PC-9 (cell line): ENCODE measurements at regions not wholly inside any gene's neighbourhood (a gene's known extent, or its start where the extent isn't known, plus 50 kb on each side); places are given as distances from the start of the nearest gene placed in this dataset.
A peak's percentile ranks its signal among the peaks of the same experiment; 100 is the strongest.

Experiments used
- BruUV-seq: library from RNA; stranded (reverse); fragments of 400-500 nt; replicated peaks from 2 replicates; lab custom pipeline; 2021; lab: Mats Ljungman, UMichigan
- CTCF ChIA-PET: fragments of 300-600 bp; sonication (Branson Sonifier 250); formaldehyde crosslinking; loops from one replicate; lab custom pipeline; 2022; ENCODE audit warnings: antibody characterized with exemption; lab: Charles Lee
- POLR2A ChIA-PET: fragments of 300-600 bp; sonication (Branson Sonifier 250); formaldehyde crosslinking; loops from one replicate; lab custom pipeline; 2022; ENCODE audit warnings: antibody characterized with exemption; ENCODE audit not compliant: unreplicated experiment; lab: Charles Lee
- DNase-seq, 2 experiments: peaks; one replicate each; pipeline versions ENCODE4 v3.0.0 to v3.0.0-alpha.2; 2015 to 2022; ENCODE audit warnings: mixed read lengths in 1 of 2
- H2AFZ ChIP-seq: fragments of 200-600 bp; sonication (generic); 2 replicates; pipeline ENCODE4 v1.8.1; 2017; ENCODE audit warnings: antibody characterized with exemption
- H3F3A ChIP-seq: fragments of 200-600 bp; sonication (generic); 2 replicates; pipeline ENCODE4 v1.8.1; 2017; ENCODE audit warnings: antibody characterized with exemption, mild to moderate bottlenecking, low read depth; ENCODE audit not compliant: insufficient read depth
- H3K27ac ChIP-seq: fragments of 200-600 bp; sonication (generic); 2 replicates; pipeline ENCODE4 v1.6.1; 2016; ENCODE audit warnings: mixed run types
- H3K27me3 ChIP-seq: fragments of 200-600 bp; sonication (generic); 2 replicates; pipeline ENCODE4 v1.6.1; 2016; ENCODE audit warnings: low read depth, mixed run types; ENCODE audit not compliant: insufficient read depth
- H3K36me3 ChIP-seq: fragments of 200-600 bp; sonication (generic); 2 replicates; pipeline ENCODE4 v1.6.1; 2016; ENCODE audit warnings: low read depth, mixed run types
- H3K4me1 ChIP-seq: fragments of 200-600 bp; sonication (generic); replicated peaks from 2 replicates; pipeline ENCODE4 v1.6.1; 2016; ENCODE audit warnings: mixed run types; ENCODE audit not compliant: insufficient read depth
- H3K4me2 ChIP-seq: fragments of 200-600 bp; sonication (generic); 2 replicates; pipeline ENCODE4 v1.6.1; 2017; ENCODE audit warnings: mixed run types
- H3K4me3 ChIP-seq: fragments of 200-600 bp; sonication (generic); 2 replicates; pipeline ENCODE4 v1.6.1; 2016; ENCODE audit warnings: mixed run types
- H3K79me2 ChIP-seq: fragments of 200-600 bp; sonication (generic); 2 replicates; pipeline ENCODE4 v1.6.1; 2017; ENCODE audit warnings: low read depth, mixed run types
- H3K9me2 ChIP-seq: fragments of 200-600 bp; sonication (generic); 2 replicates; pipeline ENCODE4 v1.8.1; 2017; ENCODE audit warnings: mild to moderate bottlenecking; ENCODE audit not compliant: insufficient read depth
- H3K9me3 ChIP-seq: fragments of 200-600 bp; sonication (generic); 2 replicates; pipeline ENCODE4 v1.8.1; 2016; ENCODE audit warnings: low read depth; ENCODE audit not compliant: insufficient read depth
- H4K20me1 ChIP-seq: fragments of 200-600 bp; sonication (generic); 2 replicates; pipeline ENCODE4 v1.8.1; 2017; ENCODE audit not compliant: insufficient read depth
- CTCF ChIP-seq: fragments of 200-600 bp; sonication (generic); conservative IDR thresholded peaks from 2 replicates; pipeline ENCODE4 v1.6.1; 2017; ENCODE audit warnings: mixed run types, antibody characterized with exemption, mild to moderate bottlenecking, moderate library complexity
- EZH2 ChIP-seq: fragments of 200-600 bp; sonication (generic); IDR thresholded peaks from 2 replicates; pipeline ENCODE4 v1.8.0; 2017; ENCODE audit warnings: antibody characterized with exemption, low read depth
- intact Hi-C: fragments of 100-400 bp; cut with micrococcal nuclease; formaldehyde crosslinking; loops from one replicate; pipeline ENCODE4 v1.10.0; 2022; ENCODE audit not compliant: unreplicated experiment

- CTCF ChIA-PET = no interaction called here
- intact Hi-C loops = loop anchor here (1.0 to 5.0 kb wide), 4 partner anchors 117 to 504 kb away; partner anchors contain the start of gene SEMA3A
- no peaks in the 10 kb centered on the region for H3K36me3 ChIP-seq
Observed at GRCh38 chr7:84529480-84530205, 335.1 kb upstream of the SEMA3A start.

GRCh38 chr7:84528756-84529479, 334.3 kb upstream of the SEMA3A start:
- Histone ChIP-seq H3F3A (peaks cover 7% of the 10 kb centered on the region; the same call in 1 of the 2 replicates), H3K9me3 (no peaks in the 10 kb centered on the region), H4K20me1 (no peaks in the 10 kb centered on the region), H3K27ac (peak overlapping the region; percentile 66; the same call in 1 of the 2 replicates), H3K4me1 (peaks cover 27% of the 10 kb centered on the region), H3K36me3 (no peaks in the 10 kb centered on the region), H3K79me2 (no peaks in the 10 kb centered on the region), H2AFZ (no peak overlapping the region), H3K4me2 (peak overlapping the region; percentile 29; the same call in 1 of the 2 replicates), H3K9me2 (no peaks in the 10 kb centered on the region), H3K4me3 (no peak overlapping the region), H3K27me3 (no peaks in the 10 kb centered on the region)
- CTCF ChIA-PET = no interaction called here
- intact Hi-C loops = loop anchor here (1.0 to 5.0 kb wide), 4 partner anchors 117 to 504 kb away; partner anchors contain the start of gene SEMA3A
- POLR2A ChIA-PET = interaction anchor here (0.6 kb wide), 1 partner anchor 504 kb away, joined by 3 read pairs; no protein-coding TSS in a partner anchor
- TF ChIP-seq CTCF (no peak), EZH2 (no peak)
- DNase-seq = no peak
- BruUV-seq = no TSS peak

More at GRCh38 chr7:84529480-84530205, 335.1 kb upstream of the SEMA3A start:
- no peaks in the 10 kb centered on the region for H4K20me1 ChIP-seq
- no peak for TF ChIP-seq EZH2
- no peak for TF ChIP-seq CTCF
- POLR2A ChIA-PET = interaction anchor here (0.6 kb wide), 3 partner anchors 39 to 504 kb away, joined by 3 read pairs; no protein-coding TSS in a partner anchor
- H3K79me2 ChIP-seq = no peaks in the 10 kb centered on the region
- H2AFZ ChIP-seq = no peak overlapping the region
- no peaks in the 10 kb centered on the region for H3K9me3 ChIP-seq
- peaks cover 27% of the 10 kb centered on the region for H3K4me1 ChIP-seq
- no TSS peak for BruUV-seq
- H3K4me2 ChIP-seq = peak overlapping the region; percentile 29
- H3K9me2 ChIP-seq = no peaks in the 10 kb centered on the region
- H3K4me3 ChIP-seq = no peak overlapping the region
- peak overlapping the region; percentile 66 for H3K27ac ChIP-seq
- peak; percentile 63 to 89 for DNase-seq
- peaks cover 7% of the 10 kb centered on the region; the same call in 1 of the 2 replicates for H3F3A ChIP-seq
- no peaks in the 10 kb centered on the region for H3K27me3 ChIP-seq
